H4 (cell line): ENCODE measurements at regions not wholly inside any gene's neighbourhood (a gene's known extent, or its start where the extent isn't known, plus 50 kb on each side); places are given as distances from the start of the nearest gene placed in this dataset.
"Not testable (repeated sequence)": the region's sequence is repeated elsewhere in the genome, so short reads cannot be mapped to it uniquely, and the experiment has no call there.

Source experiments
- DNase-seq: peaks from one replicate; pipeline ENCODE4 v3.0.0-alpha.2; 2015; ENCODE audit warnings: low spot score

DNA sequence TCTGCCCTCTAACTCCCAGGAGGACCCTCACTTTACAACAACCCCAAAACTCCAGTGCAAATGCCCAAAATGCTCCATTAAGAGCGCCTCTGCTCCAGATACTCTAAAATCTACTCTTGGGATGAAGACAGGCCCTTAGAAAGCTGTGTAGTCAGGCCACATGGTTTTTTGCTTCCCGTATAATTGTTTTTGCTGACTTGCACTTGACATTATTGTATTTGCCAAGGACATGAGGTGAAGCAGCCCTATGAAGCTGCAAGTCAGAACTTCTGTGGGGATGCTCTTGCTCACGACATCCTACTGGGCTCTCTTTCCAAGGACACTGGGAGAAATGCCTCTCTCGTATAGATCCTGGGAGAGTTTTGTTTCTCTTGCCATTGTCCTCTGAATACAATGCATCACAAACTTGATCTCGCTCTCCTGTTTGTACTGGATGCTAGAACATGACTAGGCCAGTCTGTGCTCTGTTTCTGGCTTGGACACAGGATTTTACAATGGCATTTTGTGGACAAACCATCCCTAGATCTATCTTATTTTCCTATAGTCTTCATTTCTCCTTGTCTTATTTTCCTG is 177.2 kb upstream of the DTNBP1 start:
- DNase-seq = no peak

- no peak for DNase-seq
Measured at GRCh38 chr6:15837205-15837604, 174.4 kb upstream of the DTNBP1 start.

DNA sequence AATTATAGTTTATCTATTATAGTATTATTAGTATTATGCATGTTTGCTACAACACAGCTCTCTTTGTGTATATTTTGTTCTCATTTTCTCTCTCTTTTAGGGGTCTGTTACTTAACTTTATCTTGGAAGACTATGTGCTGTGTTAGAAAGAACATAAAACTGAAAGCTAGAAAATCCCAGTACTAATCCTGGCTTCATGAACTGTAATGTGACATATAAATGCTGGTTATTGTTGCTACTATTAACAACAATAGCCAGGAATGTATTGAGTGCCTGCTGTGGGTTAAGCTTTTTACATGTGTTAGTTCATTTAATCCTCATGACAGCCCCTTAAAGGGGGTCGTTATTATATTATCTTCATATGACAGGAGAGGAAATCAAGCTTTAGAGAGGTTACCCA is 170.0 kb upstream of the DTNBP1 start:
- DNase-seq = no peak

- DNase-seq = no peak
Measured at GRCh38 chr6:15829156-15829555, 166.3 kb upstream of the DTNBP1 start.

DNA sequence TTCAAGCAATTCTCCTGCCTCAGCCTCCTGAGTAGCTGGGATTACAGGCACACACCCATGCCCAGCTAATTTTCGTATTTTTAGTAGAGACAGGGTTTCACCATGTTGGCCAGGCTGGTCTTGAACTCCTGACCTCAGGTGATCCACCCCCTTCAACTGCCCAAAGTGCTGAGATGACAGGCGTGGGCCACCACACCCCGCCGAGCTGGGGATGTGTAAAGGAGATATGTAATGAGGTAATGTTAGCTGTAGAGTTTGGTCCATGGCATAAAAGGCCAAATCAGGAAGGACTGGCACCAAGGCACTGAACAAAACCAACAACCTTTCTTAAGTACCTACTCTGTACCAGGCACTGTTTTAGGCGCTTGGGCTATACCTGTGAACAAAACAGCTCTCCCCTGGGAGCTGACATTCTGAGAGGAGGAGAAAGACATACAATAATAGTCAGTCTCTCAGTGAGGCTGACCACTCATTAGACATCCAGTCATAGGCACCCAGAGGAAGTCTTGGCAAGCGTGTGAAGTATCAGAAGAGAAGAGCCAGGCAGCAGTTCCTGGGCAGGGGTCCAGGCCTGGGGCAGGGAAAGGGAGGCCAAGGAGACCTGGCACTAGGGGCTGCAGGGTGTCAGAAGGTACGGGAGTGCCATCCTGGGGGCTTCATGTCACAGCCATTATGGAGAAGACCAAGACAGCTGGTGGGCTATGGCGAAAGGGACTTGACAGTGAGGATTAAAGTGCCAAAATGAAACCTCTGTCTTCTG is 164.8 kb upstream of the DTNBP1 start:
- DNase-seq = no peak

DNA sequence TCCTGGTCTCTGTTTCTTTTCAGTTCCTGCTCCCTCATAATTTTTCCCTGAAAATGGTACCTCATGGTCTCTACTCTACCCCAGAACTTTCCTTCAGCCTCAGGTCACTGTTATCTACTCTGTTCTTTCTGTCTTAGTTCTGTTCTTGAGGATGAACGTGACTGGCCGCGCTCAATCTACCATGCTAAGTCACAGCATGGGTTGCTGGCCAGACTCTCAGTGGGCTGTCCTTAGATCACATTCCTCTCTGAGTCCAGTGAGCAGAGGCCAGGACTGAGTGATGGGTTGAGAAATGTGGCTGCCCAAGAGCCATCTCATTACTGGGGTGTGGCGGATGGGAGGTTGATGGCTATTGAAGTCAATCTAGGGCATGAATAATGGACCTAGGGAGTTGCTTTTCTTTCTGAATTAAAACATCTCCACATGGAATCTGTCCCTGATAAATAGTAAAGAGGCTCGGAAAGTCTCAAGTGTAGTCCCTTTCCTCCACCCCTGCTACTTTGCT is 164.0 kb upstream of the DTNBP1 start:
- no peak for DNase-seq

GRCh38 chr6:15825332-15825930 is 162.6 kb upstream of the DTNBP1 start:
- no peak for DNase-seq

DNA sequence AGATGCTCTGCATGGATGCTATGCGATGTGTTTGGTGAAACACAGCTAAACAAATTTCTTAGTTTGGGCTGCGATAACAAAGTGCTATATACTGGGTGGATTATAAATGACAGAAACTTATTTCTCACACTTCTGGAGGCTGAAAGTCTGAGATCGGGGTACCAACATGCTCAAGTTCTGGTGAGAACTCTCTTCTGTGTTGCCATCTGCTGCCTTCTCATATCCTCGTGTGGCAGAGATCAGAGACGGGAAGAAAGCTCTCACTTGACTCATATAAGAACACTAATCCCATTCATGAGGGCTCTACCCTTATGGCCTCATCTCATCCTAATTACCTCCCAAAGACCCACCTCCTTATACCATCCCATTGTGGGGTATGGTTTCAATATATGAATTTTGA is 162.0 kb upstream of the DTNBP1 start:
- no peak for DNase-seq

- DNase-seq = no peak
Measured at GRCh38 chr6:15823838-15824414, 161.1 kb upstream of the DTNBP1 start.

DNA sequence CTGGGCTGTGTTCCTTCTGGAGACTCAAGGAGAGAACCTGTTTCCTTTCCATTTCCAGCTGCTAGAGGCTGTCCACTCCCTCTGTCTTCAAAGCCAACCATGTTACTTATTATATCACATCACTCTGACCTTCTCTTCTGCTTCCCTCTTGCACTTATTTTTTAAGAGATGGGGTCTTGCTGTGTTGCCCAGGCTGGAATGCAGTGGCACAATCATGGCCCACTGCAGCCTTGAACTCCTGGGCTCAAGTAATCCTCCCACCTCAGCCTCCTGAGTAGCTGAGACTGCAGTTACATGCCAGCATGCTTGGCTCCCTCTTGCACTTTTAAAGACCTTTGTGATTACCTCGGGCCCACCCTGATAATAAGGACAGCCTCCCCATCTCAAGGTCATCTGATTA is 160.0 kb upstream of the DTNBP1 start:
- DNase-seq = no peak

DNA sequence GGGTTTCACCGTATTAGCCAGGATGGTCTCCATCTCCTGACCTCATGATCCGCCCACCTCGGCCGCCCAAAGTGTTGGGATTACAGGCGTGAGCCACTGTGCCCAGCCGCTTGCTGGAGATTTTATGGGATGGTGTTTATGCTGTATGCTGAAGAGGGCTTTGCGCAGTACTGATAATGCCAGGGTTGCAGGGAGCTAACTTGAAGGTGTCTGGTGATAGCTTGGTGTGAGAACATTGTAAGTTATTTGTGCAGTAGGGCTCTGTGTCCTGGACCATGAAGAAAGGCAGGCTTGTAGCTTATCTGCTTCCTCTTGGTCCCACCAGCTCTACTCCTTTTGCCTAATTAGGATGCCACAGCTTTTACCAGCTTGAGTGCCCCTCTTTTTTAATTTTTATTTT is 157.0 kb upstream of the DTNBP1 start:
- no peak for DNase-seq

GRCh38 chr6:15819226-15819625 is 156.4 kb upstream of the DTNBP1 start:
- DNase-seq = no peak

GRCh38 chr6:15818491-15818890 is 155.7 kb upstream of the DTNBP1 start:
- no peak for DNase-seq

DNA sequence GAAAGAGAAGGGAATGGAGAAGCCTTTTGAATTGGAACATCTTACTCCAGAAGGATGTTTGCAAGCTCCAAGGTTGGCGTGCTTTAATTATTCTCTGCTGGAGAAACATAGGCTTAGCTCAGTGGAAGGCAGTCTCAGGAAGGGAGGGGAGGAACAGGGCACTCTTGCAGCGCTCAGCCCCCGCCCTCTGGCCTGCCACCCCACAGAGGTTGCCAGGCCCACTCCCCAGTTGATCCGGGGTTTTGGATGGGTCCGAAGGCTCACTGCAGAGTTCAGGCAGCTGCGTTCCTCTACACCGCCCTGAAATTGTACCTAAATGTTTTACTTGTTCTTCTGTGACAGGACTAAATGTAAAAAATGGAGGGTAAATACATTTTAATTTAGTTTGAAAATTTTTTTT is 155.2 kb upstream of the DTNBP1 start:
- no peak for DNase-seq

DNA sequence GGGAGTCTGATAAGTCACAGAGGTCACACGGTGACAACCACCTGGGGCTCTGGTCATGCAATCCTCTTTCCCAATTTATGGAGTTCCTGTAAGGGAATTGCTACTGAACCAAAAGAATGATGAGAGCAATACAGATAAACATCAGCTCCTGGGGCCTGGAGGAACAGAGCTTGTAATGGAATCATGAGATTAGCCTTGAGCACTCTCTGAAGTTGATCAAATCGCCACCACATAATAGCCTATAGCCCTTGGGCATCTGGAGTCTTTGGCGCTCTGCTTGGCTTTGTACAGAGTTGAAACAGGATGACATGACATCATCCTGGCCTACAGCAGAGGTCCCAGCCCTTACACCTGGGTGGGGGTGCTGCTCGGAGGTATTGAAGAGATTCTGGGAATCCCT is 154.3 kb upstream of the DTNBP1 start:
- DNase-seq = no peak

DNA sequence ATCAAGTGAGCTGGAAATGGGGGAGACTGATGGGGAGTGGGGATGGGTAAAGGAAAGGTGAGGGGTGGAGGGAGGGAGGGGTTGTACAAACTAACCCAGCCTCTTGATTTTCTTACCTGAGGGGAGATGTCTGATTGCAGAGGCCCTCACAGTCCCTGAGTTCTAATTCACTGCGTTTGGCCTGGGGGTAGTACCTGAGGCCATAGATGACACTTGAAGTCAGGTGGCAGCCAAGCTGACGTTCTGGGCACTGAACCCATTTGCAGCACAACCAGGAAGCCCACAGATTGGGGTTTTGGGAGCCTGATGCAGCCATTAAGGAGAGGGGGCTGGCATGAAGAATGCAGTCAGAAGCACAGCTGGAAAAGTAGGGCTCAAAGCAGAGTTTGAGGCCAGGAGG is 153.8 kb upstream of the DTNBP1 start:
- no peak for DNase-seq

DNA sequence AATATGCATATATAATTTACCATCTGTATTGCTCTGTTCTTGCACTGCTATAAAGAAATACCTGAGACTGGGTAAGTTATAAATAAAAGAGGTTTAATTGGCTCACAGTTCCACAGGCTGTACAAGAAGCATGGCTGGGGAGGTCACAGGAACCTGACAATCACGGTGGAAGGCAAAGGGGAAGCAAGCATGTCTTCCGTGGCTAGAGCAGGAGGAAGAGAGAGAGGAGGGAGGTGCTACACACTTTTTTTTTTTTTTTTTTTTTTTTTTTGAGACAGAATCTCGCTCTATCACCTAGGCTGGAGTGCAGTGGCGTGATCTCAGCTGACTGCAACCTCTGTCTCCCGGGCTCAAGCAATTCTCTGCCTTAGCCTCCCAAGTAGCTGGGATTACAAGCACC is 150.9 kb upstream of the DTNBP1 start:
- not testable (repeated sequence) for DNase-seq

- DNase-seq = no peak
Measured at GRCh38 chr6:15811107-15811506, 148.3 kb upstream of the DTNBP1 start.

DNA sequence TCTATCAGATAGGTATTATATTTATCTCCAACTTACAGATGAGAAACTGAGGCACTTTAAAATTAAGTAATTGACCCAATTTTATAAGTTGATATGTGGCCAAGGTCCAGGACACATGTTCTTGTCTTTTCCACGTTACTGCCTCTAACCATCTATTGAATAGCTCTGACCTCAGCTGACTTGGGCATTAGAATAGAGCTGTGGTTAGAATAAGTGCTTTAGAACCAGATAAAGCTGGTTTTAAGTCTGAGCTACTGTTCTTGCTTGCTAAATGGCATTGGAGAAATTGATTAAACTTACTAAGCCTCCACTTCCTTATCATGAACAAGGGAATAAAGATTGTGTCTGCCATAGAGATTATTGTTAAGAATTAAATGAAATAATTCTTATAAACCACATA is 147.8 kb upstream of the DTNBP1 start:
- no peak for DNase-seq

DNA sequence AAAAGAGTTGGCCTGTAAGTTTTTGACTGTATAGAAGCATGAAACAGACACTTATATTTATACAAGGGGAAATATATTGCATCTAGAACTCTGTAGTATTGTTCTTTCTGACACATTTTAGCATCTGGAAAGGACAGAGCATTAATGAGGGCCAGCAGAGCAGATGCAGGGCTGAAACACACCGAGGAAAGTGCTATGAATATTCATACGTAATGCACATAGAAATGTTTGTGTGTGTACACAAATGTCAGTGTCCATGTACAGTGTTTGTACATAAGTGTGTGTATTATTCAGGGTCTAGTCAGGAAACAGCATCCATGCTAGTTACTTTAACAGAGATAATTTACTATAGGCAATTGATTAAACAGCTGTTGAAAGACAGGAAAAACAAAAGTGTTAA is 146.5 kb upstream of the DTNBP1 start:
- DNase-seq = no peak

- no peak for DNase-seq
Measured at GRCh38 chr6:15804164-15805154, 141.6 kb upstream of the DTNBP1 start.

DNA sequence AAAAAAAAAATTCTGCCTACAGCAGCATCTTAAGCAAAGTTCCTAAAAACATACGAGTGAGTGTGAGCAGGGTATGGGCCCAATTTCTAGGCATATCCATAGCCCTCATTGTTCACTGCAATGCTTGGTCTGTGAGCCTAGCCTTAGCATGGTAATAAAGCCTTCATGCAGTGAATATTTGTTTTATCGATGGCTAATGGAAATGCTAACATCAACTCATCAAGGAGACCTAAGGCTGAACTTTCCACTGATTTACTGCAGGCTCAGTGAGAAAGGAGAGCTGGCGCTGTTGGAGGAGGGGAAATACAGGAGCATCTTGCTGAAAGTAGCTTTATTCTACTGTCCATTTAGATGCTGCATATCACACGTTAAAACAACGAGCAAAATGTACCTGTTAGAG is 139.6 kb upstream of the DTNBP1 start:
- no peak for DNase-seq
